GM18520 (cell line): ENCODE measurements at regions not wholly inside any gene's neighbourhood (a gene's known extent, or its start where the extent isn't known, plus 50 kb on each side); places are given as distances from the start of the nearest gene placed in this dataset.

ENCODE experiments used
- ATAC-seq: cut with Tn5 transposase; IDR thresholded peaks from one replicate; pipeline ENCODE4 v1.9.1; 2021; ENCODE audit not compliant: unreplicated experiment

DNA sequence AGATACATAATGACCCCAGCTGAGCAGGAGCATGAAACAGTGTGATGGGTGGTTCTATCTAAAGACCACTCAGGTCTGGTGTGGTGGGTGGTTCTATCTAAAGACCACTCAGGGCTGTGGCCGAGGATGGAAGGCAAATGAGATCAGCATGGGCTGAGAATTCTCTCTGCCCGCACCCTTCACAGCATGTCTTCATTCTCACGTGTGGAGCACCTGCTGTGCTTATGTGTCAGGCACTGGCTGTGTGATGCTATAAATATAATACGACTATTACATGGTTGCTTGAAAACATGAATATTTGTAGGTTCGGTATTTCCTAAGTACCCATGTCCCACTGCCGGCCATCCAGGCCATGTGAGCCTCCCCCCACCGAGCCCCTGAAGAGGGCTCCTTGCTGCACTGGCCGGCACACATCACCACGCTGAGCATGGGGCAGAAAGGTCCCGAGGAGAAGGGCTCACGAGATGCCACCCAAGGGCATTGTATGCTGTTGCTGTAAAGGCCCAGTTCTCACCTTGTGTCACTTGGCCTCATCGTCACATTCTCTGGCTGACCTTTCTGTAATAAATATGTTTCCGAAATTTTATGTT, 810.2 kb downstream of the UQCRFS1 start:
- no peak for ATAC-seq

DNA sequence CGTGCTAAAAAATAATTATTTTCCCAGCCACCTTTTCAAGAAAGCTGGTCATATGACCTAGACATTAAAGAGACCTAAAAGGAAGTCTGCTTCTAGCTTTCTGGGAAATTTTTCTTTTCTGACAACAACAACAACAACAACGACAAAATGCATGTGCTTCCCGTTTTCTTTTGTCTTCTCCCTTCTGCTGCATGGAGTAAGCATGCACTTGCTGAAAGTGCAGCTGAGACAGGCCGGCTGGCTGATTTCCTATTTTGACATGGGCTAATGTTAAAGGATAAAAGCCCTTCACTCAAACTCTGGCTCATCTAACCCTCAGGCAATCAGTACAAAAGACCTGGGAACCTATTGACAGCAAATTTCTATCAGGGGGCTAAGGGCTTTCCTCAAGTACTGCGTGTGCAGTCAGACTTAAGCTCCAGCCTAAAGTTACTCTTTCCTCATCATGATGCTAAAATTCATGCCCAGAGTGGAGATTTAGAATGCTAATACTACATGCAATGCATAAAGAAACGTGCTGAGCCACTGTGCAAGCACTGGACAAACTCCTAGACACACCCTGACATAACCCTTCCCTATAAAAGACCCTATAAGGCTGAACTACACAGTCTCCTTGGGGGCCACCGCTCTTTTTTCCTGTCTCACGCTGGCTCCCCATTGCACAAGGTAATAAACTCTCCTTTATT, 811.1 kb downstream of the UQCRFS1 start:
- no peak for ATAC-seq

GRCh38 chr19:28400953-28401671, 811.8 kb downstream of the UQCRFS1 start:
- no peak for ATAC-seq

GRCh38 chr19:28399187-28399586, 813.8 kb downstream of the UQCRFS1 start:
- no peak for ATAC-seq

DNA sequence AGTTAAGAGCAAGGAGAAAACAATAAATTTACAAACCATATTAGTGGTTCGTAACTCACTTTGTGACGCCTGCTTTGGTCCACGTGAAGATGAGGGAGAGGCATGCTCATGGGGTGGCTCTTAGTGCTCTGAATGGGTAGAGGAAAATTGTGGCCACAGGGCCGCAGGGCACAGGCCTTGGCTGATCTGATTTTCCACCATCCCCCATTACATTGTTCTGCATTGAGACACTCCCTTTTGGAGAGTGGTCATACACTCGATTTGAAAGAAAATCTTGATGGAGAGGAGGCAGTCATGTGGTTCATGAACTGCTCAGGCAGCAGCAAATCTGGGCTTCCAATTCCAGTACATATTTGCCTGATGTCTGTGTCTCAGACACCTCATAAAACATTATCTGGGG, 815.2 kb downstream of the UQCRFS1 start:
- no peak for ATAC-seq

DNA sequence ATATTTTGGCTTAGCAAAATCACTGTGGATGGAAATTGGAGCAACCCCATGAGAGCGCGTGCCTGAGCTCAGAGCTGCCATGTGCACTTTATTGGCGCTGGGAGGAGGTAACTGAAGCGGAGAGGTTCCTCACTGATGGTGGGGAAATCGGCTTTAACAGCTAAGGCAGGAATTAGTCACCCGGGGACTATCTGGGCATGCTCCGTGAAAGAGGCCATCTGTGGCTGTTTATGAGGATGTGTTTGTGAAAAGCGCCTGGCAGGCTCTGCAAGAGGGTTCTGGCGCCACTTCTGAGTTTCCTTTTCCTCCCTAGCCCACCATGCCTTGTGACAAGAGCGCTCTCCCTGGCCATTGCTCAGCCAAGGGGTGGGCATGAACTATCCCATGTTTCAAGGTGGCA, 815.6 kb downstream of the UQCRFS1 start:
- ATAC-seq: no peak

GRCh38 chr19:28396287-28396831, 816.6 kb downstream of the UQCRFS1 start:
- ATAC-seq: no peak

GRCh38 chr19:28394725-28395124, 818.2 kb downstream of the UQCRFS1 start:
- ATAC-seq: no peak

- ATAC-seq: no peak
Observed at GRCh38 chr19:28393574-28394336, 819.2 kb downstream of the UQCRFS1 start.

GRCh38 chr19:28388988-28389387, 824.0 kb downstream of the UQCRFS1 start:
- no peak for ATAC-seq

GRCh38 chr19:28387507-28387906, 825.4 kb downstream of the UQCRFS1 start:
- ATAC-seq: no peak

- ATAC-seq: no peak
Observed at GRCh38 chr19:28386470-28386869, 826.5 kb downstream of the UQCRFS1 start.

DNA sequence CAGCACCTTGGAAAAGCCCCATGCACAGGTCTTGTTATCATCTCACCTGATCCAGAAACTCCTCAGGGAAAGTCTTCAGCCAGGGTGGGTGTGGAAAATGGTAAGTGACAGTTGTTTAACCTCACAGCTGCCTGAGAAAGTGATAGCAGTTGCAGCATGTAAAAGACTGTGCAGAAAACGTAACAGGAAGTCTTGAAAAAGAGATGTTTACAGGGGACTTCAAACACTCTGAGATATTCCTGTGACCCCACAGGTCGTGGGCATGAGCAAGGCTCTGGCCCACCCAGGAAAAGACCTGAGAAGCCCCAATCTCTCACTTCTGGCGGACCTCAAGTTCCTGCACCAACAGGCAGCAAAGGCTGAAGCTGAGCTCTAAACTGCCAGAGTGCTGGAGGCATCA, 826.9 kb downstream of the UQCRFS1 start:
- no peak for ATAC-seq

GRCh38 chr19:28377077-28377476, 835.9 kb downstream of the UQCRFS1 start:
- ATAC-seq: no peak

- ATAC-seq: no peak
Observed at GRCh38 chr19:28374971-28375370, 838.0 kb downstream of the UQCRFS1 start.

- no peak for ATAC-seq
Observed at GRCh38 chr19:28372576-28373247, 840.2 kb downstream of the UQCRFS1 start.

- ATAC-seq: no peak
Observed at GRCh38 chr19:28367146-28367545, 845.8 kb downstream of the UQCRFS1 start.

- no peak for ATAC-seq
Observed at GRCh38 chr19:28363254-28363653, 849.7 kb downstream of the UQCRFS1 start.

DNA sequence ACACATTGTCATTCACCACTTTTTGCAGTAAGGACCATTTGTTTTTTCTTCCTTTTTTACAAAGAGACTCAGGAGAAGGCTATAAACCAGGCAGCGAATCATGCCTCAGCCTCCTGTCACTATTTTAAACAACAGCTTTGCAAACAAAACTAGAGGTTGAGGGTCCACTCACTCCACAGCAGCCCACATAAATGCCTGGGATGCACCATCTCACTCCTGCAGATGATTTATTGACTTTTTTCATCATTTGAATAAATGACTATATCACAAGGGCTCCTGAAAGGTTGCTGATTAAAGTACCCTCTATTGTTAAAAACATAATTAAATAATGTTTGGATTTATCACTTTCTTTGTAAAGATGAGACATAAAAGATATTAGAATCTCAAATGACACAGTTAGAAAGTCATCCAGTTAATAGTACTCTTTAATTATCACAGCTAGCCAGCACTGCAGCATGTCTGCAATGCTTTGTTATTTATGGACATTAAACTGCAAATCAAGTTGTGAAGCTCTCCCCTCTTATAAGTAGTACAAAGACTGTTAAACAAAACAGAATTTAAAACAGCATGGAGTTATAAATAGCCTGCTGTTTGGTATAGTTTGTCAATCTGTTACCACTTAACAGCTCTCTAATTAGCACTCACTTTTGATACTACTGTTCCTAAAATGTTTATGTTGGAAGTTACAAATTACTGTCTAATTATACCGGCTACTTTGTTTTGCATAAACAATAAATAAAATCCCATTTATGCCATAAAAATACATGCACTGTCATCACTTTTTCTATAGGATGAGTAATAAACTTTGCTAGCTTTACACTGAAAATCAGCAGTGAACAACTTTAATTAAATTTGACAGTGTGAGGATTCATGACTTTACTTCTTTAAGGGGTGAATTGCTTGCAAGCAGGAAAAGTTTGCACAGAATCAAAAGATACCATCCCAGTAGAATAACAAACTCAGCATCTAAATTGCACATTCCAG, 853.2 kb downstream of the UQCRFS1 start:
- no peak for ATAC-seq

- no peak for ATAC-seq
Observed at GRCh38 chr19:28358633-28359032, 854.3 kb downstream of the UQCRFS1 start.
